Hematopoietic multipotent progenitor cell treated with erythropoietin and hydrocortisone succinate and interleukin-3 and kit ligand, for 17 days (in vitro differentiated cells): ENCODE measurements at regions not wholly inside any gene's neighbourhood (a gene's known extent, or its start where the extent isn't known, plus 50 kb on each side); places are given as distances from the start of the nearest gene placed in this dataset.

Experiments
- DNase-seq: peaks from one replicate; pipeline ENCODE4 v3.0.0-alpha.2; 2015; ENCODE audit warnings: low spot score

DNA sequence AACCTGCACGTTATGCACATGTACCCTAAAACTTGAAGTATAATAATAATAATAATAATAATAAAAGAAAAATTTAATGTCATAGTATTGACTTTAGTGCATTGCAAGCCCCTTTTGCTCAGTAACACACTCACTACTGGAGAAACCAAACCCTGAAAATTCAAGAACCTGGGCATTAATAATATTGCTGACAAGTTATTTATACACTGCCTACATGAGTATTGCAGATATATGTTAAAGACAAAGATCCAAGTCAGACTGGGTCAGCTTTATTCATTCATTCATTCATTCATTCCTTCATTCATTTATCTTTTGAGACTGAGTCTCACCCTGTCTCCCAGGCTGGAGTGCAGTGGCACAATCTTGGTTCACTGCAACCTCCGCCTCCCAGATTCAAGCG is 1711.2 kb downstream of the TP53TG3F start:
- no peak for DNase-seq

DNA sequence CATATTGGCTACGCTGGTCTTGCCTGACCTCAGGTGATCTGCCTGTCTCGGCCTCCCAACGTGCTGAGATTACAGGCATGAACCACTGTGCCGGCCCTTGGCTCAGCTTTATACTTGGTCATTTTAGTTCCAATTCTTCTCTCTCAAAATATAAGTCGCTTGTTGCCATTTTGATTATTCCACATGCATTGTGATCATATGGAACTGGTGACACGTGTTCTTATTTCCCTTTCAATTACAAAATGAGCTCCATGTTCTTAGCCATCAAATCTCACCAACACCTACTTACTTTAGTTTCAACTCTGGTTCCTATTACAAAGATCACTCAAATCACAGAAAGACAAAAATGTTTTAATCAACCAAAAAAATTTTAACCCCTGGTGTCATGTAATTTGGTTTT is 1711.7 kb downstream of the TP53TG3F start:
- no peak for DNase-seq

DNA sequence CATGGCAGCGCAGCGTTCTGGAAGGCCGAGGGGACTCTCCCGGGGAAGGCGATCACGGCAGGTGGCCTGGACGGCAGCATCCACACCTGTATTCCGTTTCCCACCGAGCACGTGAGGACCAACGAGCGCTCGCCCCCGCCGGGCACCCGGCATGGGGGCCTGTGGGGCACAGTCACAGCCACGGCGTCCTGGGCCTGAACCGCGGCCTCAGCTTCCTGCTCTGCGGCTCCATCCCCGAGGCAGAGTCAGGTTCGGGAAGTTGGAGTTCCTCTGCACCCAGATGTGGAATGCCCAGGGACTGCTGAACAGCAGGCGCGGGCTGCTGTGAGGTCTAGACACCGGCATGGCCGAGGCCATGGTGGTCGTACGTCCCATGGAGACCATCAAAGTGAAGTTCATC is 1713.9 kb downstream of the TP53TG3F start:
- no peak for DNase-seq

DNA sequence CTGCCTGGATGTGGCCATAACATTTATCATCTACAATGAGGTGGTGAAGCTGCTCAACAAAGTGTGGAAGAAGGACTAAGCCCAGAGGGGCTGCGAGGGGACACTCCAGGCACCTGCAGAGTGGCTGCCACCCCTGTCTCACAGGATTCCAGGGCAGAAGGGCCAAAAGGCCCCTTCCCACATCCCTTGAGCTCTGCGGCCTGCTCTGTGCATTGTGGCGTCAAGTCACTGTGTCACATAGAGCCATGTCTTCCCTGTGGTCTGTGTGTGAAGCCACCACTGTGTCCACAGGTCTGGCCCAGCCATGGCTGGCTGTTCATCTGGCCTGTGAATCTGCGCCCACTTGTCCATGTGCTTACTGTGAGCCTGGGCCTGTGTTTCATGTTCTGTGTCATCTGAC is 1714.6 kb downstream of the TP53TG3F start:
- no peak for DNase-seq

DNA sequence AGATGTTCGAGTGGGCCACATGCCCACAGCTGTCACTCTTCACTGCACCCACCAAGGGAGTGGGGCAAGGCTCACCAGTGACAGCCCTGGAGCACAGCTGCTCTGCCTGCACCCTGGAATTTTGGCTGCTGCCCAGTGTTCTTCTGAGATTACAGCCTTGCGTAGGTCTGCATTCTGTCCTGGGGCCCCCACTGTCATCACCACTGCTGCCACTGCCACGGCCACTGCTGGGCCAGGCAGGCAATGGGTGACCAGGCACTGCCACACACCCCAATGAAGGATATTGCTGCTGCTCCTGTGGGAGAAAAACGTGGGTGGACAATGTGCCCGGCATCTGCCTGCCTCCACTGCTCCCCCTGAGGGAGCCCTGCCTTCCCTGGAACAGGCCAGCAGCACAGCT is 1717.0 kb downstream of the TP53TG3F start:
- DNase-seq, result no peak

DNA sequence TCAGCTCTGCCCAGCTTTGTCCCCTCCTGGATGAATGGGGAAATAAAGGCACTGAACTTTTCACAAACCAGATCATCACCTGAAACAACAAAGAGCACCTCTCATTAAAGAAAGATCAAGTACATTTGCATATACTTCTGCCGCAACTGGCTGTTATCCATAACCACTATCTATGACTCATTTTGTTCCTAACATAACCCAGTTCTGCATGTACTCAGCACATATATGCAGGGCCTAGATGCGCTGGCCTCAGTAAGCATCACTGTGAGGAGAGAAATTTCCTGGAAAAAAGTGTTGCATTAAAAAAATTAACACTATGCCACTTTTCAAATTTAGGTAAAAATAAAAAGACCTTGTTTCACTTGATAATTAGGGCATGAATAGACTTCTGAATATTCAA is 1718.4 kb downstream of the TP53TG3F start:
- no peak for DNase-seq

DNA sequence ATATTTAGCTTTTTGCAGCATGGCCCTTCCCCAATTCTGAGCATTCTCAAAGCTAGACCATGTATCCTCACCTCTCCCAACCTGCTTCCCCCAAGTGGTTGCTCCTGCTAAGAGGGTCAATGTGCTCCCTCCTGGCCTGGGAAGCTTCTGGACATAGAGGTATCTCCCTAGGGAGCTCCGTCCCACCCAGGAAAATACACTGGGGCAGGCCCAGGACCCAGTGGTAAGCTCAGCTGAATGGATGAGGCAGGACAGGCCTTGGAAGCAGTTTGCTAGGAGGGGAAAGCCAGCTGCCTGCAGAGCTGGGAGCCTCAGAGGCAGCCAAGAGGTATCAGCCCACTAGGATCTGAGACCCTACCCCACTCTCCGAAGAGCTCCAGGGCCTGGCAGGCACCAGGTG is 1721.6 kb downstream of the TP53TG3F start:
- DNase-seq, result no peak

DNA sequence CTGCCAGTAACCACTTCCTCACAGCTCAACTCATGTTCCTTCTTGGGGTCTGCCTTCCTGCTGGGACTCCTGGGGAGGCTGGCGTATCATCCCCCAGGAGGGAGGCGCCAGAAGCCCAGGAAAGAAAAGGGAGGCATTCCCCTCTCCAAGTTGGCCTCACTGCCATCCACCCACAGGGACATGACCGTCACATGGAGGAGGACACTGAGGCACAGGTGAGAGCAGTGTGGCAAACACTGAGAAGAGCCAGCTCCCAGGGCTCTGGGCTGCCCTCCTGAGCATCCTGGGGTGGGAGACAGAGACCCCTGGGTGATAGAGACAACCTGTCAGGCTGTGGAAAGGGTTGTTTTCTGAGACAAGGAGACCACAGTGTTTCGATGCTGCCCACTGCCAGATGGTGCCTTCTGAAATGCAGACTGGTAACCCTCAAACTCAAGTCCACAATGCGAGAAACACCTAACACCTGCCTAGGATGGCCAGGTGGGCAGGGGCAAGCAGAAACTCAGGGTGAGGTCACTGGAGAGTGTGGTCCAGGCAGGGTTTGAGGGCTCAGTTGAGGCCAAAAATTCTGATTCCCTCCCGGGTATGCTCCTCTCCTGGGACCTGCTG is 1722.1 kb downstream of the TP53TG3F start:
- DNase-seq, result no peak

DNA sequence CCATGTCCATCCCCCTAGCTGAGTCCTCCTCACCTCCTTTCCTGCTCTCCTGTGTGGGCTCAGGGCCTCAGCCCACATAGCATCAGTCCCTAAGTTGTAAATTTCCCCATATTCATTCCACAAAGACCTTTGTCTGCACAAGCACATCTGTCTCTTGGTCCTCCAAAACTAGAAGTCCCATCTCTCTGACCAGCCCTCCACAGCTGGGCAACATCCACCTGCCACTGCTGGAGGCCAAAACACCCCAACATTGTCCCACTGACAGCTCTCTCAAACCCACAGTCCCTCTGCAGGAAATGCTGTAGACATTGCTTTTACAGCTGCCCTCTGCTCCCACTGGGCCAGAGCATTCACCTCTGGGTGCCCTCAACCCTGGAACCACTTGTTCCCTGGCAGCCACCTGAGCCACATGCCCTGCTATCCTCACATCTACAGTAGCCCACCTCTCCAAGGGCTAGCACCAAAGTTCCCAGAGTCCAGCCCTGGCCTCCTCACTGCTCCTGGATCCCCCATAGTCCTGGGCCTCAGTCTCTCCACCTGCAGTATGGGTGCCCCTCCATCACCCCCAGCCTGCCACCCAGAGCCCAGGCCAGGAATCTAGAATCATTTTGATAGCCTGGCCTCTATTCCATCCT is 1722.7 kb downstream of the TP53TG3F start:
- DNase-seq, result no peak

DNA sequence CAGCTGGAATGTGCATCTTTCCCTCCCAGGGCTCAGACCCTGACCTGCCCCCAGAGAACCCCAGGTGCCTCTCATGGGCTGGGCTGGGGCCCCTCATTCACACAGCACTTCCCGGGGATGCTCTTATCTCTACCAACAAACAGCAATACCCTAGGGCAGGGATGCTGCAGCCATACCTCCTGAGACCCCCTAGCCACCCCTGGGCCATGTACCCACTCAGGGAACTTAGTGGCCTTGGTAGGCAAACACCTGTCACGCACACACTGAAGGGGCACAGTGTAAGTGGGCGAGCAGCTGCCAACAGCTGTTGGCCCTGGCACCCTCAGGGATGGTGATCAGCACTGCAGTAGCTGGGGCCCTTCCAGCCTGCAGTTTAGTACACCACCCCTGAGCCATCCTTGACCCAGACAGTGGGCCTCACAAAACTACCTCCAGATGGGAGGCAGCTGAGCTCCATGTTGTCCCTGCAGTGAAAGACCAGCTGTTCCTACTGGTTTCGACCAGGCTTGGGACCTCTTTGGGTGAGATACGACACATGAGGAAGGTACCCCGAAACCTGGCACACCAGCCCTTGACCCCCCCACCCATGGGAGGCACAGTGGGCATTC is 1723.6 kb downstream of the TP53TG3F start:
- DNase-seq, result no peak

DNA sequence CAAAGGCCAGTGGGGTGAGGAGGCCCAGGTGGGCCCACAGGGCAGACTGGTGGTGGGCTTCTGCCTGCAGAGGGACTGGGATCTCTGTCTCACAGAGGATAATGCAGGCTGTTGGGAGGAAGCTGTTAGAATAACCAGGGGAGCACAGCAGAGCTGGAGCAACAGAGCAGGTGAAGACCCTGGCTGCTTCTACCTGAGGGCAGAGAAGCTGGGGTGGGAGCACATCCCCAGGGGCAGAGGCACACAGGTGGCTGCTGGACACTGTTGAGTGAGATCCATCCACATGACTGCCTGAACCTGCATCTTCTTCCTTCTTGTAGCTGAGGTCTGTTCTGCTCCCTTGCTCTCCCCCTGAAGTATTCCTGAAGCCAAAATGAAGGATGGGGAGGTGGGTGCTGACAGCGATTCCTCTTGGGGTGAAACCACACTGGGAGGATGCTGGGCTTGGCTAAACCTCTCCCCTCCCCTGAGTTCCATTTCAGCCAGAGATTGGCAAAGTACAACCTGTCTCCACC is 1725.0 kb downstream of the TP53TG3F start:
- DNase-seq, result no peak

DNA sequence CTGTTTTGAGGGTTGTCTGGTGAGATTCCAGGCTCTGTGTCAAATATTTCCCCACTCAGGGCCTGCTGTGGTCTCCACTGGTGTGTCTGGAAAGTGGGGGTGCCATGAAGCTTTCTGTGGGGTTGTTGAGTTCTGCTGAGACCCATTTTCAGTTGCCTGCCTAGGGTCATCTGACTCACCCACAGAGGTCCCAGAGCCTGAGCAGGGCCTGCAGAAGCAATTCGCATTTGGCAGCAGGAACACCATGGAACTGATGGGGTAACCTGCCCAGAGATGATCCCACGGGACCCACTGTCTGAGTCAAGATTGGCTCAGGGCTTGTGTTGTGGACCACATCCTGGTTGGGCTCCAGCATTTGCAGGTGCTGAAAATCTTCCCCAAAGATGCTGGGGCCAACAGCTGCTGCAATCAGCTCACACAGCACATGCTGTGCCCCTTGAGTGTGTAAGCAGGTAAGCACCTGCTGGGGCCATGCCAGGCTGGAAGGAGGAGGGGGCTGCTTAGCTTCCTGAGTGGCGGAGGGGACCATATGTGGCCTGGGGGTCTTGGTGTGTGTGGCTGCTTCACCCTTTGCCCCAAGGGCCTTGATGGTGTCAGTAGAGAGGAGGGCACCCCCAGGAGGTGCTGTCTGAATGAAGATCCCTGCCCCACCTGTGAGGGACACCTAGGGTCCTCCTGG is 1726.1 kb downstream of the TP53TG3F start:
- DNase-seq, result no peak

DNA sequence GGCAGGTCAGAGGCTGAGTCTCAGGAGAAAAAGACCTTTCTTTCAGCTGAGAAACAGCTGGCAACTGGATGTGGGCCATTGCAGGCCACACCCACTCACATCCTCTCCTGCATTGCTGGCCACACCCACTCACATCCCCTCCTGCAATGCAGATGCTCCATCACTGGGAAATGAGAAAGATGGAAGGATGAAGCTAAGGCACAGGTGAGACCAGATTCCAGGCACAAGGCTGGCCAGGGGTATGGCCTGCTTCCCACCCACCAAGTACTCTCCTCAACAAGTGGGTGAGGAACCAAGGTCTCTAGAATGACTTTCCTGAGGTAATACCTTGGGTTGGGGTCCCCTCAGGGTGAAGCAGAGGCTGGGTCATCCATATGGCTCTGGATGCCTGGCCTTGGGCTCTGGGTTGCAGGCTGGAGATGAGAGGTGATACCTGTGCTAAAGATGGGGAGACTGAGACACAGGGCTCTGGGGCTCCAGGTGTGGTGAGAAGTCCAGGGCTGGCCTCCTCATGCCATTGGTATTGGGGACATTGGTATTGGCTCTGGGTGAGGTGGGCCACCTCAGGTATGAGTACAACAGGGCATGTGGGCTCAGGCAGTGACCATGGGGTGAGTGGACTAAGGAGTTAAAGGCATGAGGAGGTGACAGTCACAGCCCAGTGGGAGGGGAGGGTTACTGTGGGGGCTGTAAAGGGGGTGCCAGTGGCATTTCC is 1726.8 kb downstream of the TP53TG3F start:
- DNase-seq, result no peak

DNA sequence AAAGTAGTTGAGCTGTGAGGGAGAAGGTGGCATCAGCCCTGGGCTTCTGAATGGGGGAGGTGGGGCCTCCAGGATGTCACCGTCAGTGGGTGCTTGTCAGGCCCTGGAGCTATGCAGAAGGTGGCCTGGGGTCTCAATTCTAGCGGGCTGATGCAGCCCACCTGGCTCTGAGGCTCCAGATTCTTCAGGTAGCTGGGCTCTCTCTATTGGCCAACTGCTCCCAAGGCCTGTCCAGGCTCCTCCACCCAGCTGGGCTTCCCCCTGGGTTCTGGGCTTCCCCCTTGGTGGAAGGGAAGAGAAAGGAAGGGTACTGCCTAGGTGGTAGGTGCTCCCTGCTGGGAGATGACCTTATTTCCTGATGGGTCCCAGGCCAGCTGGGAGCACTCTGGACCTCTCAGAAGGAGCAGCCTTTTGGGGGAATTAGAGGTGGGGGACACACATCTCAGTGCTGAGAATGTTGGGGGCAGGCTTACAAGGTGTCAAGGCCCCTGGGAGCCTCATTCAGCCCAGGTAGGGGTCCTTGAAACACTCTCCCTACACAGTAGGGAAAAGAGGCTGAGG is 1728.3 kb downstream of the TP53TG3F start:
- no peak for DNase-seq

DNA sequence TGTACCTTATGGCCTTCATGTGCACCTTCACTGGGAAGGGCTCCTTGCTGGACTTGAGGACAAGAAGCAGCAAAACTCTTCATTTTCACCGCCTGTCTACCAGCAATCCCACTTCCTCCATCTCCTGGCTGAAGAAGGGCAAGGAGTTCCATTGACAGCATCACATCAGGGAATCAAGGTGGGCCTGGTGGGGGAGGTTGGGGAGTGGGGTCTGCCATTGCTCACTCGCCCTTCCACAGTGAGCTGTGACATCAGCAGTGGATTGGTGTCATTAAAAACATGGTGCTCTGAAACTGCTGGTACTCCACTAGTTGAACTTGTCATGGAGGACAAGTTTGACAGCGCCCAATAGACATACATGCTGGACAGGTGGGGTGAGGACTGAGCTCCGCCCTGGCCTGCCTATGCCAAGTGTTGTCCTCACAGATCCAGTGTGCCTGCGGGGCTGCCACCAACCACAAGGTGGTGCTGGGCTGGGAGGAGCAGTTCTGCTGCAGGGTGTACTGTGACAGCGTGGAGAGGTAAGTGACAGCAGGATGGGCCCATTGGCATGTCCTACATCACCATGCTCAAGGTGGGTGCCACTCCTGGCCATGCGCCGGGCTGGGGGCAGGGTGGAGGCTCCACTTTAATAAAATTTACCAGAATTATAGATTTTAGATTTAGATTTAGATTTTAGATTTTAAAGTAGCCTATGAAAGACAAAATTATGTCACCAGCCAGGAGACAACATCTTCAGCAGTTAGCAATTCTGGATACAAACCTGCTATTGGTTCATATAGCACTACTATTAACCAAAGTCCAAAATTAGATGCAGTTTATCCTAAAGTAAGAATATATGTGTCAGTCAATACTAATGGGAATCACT is 1729.1 kb downstream of the TP53TG3F start:
- no peak for DNase-seq

DNA sequence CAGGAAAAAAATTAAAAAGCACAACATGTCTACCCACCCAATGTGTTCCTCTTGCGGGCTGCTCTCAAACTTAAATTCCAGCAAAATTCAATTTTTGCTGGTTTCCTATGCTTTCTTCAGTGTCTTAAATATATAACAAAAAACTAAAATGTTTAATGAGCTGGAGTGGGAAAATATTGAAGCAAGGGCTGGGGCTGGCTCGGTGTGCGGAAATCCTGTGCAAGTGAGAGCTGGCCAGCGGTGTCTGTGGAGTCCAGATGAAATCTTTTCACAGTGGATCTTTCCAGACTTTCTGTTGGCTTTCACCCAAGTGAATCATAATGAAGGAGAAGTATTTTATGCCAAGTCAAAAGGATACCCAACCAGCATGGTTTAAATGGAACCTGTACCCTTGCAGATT is 1733.6 kb downstream of the TP53TG3F start:
- no peak for DNase-seq

DNA sequence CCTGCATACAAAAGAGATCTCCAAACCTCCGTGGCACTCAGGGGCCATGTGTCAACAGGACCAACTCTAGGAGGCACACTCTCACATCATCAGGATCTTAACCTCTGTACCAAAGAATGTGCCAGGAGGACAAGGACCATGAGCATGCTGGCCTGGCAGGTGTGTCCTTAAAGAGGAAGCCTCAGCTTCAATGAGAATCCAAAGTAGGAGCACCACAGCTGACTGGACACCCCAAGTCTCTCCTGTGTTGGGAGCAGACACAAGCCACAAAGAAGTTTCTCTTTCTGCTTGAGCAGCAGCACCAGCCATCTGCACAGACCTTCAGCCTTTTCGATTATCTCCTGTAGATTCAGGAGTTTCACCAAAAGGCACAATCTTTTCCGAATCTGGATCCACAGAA is 1734.5 kb downstream of the TP53TG3F start:
- no peak for DNase-seq

DNA sequence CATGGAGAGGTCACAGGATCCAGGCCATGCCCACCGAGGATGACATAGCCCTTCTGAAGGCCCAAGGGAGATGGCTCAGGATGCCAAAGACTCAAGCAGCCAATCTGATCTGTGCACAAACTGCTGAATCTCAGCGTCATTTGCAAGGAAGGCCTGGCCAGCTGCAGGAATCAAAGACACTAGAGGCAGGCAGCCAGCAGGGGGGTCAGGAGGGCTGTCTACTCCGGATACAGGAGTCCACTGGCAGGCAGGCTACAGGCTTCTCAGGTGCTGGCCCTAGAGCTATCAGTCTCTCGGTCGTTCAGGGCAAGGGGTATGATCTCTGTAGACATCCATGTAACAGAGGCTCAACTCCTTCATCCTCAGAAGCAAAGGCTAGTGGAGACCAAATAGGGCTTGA is 1735.3 kb downstream of the TP53TG3F start:
- no peak for DNase-seq

DNA sequence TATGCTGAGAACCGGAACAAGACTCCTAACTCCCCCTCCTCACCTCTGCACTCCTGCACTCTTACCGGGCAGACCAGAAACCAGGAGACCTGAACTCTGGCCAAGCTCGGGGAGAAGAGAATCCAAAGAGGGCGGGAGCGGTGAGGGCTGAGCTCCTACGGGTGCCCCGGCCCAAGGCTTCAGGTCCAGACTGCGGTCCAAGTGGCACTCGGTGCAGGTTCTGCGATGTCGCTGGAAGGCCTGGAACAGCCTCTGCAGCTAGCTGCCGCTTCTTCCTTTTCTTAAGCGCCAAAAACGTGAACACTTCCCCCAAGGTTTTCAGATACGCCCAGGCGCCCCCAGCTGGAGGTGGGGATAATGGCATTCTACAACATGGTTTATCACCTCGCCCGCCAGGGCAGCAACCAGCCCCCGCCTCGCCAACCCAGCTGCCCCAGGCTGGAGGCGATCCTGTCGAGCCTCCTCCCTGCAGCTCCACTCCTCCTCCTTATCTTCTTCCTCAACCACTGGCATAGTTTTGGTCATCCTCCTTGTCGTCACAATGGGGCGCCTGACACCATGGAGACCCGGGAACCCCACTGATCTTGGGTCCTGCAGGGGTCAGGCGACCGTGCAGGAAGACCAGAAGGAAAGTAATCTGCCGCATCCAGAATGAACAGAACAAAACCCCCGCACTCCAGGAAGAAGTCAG is 1735.9 kb downstream of the TP53TG3F start:
- DNase-seq, result no peak

DNA sequence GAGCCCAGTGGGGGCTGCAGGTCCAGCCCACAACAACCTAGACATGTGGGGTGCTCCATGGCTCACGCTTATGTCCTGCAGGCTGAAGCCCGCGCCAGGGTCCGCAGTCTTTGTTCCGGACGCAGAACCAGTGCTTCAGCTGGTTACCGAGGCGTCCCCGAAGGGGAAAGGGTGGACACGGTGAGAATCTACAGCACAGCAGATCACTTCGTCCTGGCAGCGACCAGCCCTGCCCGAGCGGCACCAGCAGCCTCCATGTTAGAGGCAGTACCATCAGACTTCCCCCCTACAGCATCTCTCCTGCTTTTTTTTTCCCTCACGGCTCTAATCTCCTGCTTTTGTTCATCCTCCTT is 1736.4 kb downstream of the TP53TG3F start:
- DNase-seq, result no peak

DNA sequence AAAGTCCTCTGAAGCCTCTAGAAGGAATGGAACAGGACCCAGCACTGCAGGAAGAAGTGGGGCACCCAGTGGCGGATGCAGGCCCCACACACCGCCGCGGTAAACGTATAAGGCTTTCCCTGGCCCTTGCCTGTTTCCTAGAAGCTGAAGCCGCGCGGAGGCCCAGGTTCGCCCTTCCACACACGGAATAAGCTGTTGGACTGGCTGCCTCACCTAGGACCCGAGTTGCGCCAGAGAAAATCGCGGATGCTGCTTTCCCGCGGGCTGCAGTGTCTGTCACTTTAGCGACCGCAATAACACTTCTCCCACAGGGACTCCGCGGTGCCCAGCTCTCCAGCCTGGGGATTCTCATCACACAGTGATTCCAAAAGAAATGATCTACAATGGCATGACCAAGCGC is 1736.9 kb downstream of the TP53TG3F start:
- DNase-seq, result no peak
